ENCODE measurements at regions not wholly inside any gene's neighbourhood (a gene's known extent, or its start where the extent isn't known, plus 50 kb on each side); places are given as distances from the start of the nearest gene placed in this dataset.

GRCh38 chr2:216283038-216283900 lies 89.0 kb downstream of the MARCHF4 start:
- TF ChIP-seq ARNT (IDR thresholded peaks at IDR 0.05) (no peak), SUZ12 (IDR thresholded peaks at IDR 0.05) (no peak), ELF4 (IDR thresholded peaks at IDR 0.05) (no peak), CTBP1 (IDR thresholded peaks at IDR 0.05; ENCODE audit: borderline replicate concordance) (no peak), NFRKB (IDR thresholded peaks at IDR 0.05) (no peak), TARDBP (IDR thresholded peaks at IDR 0.05) (no peak), PKNOX1 (IDR thresholded peaks at IDR 0.05) (peak; percentile 46), FOXA1 (IDR thresholded peaks at IDR 0.05) (no peak), L3MBTL2 (conservative IDR thresholded peaks at IDR 0.05) (no peak)
- DNase-seq (ENCODE audit: extremely low spot score): peak; percentile 76
- CTCF ChIA-PET: interaction anchor here (0.5 to 3.0 kb wide), 5 partner anchors 8 to 134 kb away, joined by 3 to 13 read pairs (median 4); no protein-coding TSS in a partner anchor
- POLR2A ChIA-PET: no interaction called here

- no peak for DNase-seq (ENCODE audit: extremely low spot score)
- CTCF ChIA-PET: interaction anchor here (1.9 to 3.0 kb wide), 2 partner anchors 10 to 11 kb away, joined by 11 to 13 read pairs; no protein-coding TSS in a partner anchor
These were observed 90.4 kb downstream of the MARCHF4 start for GRCh38 chr2:216281876-216282275.

GRCh38 chr2:216281316-216281715 lies 91.0 kb downstream of the MARCHF4 start:
- TF ChIP-seq L3MBTL2 (conservative IDR thresholded peaks at IDR 0.05) (no peak), LEF1 (IDR thresholded peaks at IDR 0.05; ENCODE audit: borderline replicate concordance) (no peak), ZNF384 (IDR thresholded peaks at IDR 0.05) (no peak), TARDBP (IDR thresholded peaks at IDR 0.05) (no peak), SUZ12 (IDR thresholded peaks at IDR 0.05) (no peak), FOXA1 (IDR thresholded peaks at IDR 0.05) (no peak), HDGF (IDR thresholded peaks at IDR 0.05; ENCODE audit: borderline replicate concordance) (no peak), CTBP1 (IDR thresholded peaks at IDR 0.05; ENCODE audit: borderline replicate concordance) (no peak), ARNT (IDR thresholded peaks at IDR 0.05) (no peak), ELF4 (IDR thresholded peaks at IDR 0.05) (no peak), BHLHE40 (IDR thresholded peaks at IDR 0.05; ENCODE audit: borderline replicate concordance) (no peak), FOXK2 (IDR thresholded peaks at IDR 0.05) (no peak), SP1 (IDR thresholded peaks at IDR 0.05) (no peak), NFRKB (IDR thresholded peaks at IDR 0.05) (no peak), FOXM1 (IDR thresholded peaks at IDR 0.05; ENCODE audit: borderline replicate concordance) (no peak), PKNOX1 (IDR thresholded peaks at IDR 0.05) (no peak)
- DNase-seq (ENCODE audit: extremely low spot score): no peak
- POLR2A ChIA-PET: no interaction called here
- CTCF ChIA-PET: no interaction called here

More at GRCh38 chr2:216281876-216282275, 90.4 kb downstream of the MARCHF4 start:
- POLR2A ChIA-PET: no interaction called here
- no peak for TF ChIP-seq LEF1 (IDR thresholded peaks at IDR 0.05; ENCODE audit: borderline replicate concordance)
- TF ChIP-seq HDGF (IDR thresholded peaks at IDR 0.05; ENCODE audit: borderline replicate concordance): no peak
- no peak for TF ChIP-seq ARNT (IDR thresholded peaks at IDR 0.05)
- no peak for TF ChIP-seq FOXM1 (IDR thresholded peaks at IDR 0.05; ENCODE audit: borderline replicate concordance)
- no peak for TF ChIP-seq NFRKB (IDR thresholded peaks at IDR 0.05)
- TF ChIP-seq ZNF384 (IDR thresholded peaks at IDR 0.05): no peak
- TF ChIP-seq SUZ12 (IDR thresholded peaks at IDR 0.05): no peak
- no peak for TF ChIP-seq SP1 (IDR thresholded peaks at IDR 0.05)
- TF ChIP-seq FOXK2 (IDR thresholded peaks at IDR 0.05): no peak
- TF ChIP-seq CTBP1 (IDR thresholded peaks at IDR 0.05; ENCODE audit: borderline replicate concordance): no peak
- no peak for TF ChIP-seq L3MBTL2 (conservative IDR thresholded peaks at IDR 0.05)
- TF ChIP-seq ELF4 (IDR thresholded peaks at IDR 0.05): no peak
- no peak for TF ChIP-seq PKNOX1 (IDR thresholded peaks at IDR 0.05)

- DNase-seq (ENCODE audit: extremely low spot score): no peak
- CTCF ChIA-PET: interaction anchor here (0.7 kb wide), 1 partner anchor 1667 kb away, joined by 5 read pairs; no protein-coding TSS in a partner anchor
- TF ChIP-seq FOXK2 (IDR thresholded peaks at IDR 0.05) (no peak), LEF1 (IDR thresholded peaks at IDR 0.05; ENCODE audit: borderline replicate concordance) (no peak), NFRKB (IDR thresholded peaks at IDR 0.05) (no peak), PKNOX1 (IDR thresholded peaks at IDR 0.05) (no peak), FOXM1 (IDR thresholded peaks at IDR 0.05; ENCODE audit: borderline replicate concordance) (no peak)
- POLR2A ChIA-PET: no interaction called here
These were observed 92.8 kb downstream of the MARCHF4 start for GRCh38 chr2:216279459-216279858.

DNA sequence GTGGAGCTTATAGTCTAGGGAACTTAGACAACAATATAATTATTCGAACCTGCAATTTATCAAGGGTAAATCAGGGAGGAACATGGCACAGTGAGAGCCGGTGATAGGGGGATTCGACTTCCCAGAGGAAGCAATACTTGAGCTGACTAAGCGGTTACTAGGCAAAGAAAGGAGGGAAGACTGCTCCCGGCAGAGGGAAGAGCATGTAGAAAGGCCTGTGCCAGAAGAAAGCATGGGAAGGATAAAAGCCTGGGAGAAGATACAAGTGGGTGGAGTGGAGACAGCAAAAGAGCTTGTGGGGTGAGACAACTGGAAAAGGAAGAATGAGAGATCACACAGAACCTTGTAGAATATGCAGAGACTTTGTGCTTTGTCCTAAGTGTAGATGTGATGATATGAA lies 93.3 kb downstream of the MARCHF4 start:
- TF ChIP-seq FOXK2 (IDR thresholded peaks at IDR 0.05) (no peak), FOXA1 (IDR thresholded peaks at IDR 0.05) (no peak), NFRKB (IDR thresholded peaks at IDR 0.05) (no peak)
- DNase-seq (ENCODE audit: extremely low spot score): no peak
- ChIA-PET CTCF (interaction anchor here (0.7 kb wide), 1 partner anchor 1667 kb away, joined by 5 read pairs; no protein-coding TSS in a partner anchor), POLR2A (no interaction called here)

GRCh38 chr2:216275890-216276289 lies 96.4 kb downstream of the MARCHF4 start:
- CTCF ChIA-PET: no interaction called here
- POLR2A ChIA-PET: no interaction called here
- DNase-seq (ENCODE audit: extremely low spot score): no peak
- no peak for TF ChIP-seq FOXA1 (IDR thresholded peaks at IDR 0.05)
- TF ChIP-seq FOXM1 (IDR thresholded peaks at IDR 0.05; ENCODE audit: borderline replicate concordance): no peak
- no peak for TF ChIP-seq NFRKB (IDR thresholded peaks at IDR 0.05)
- no peak for TF ChIP-seq ZNF384 (IDR thresholded peaks at IDR 0.05)
- no peak for TF ChIP-seq CTBP1 (IDR thresholded peaks at IDR 0.05; ENCODE audit: borderline replicate concordance)
- no peak for TF ChIP-seq BHLHE40 (IDR thresholded peaks at IDR 0.05; ENCODE audit: borderline replicate concordance)
- TF ChIP-seq LEF1 (IDR thresholded peaks at IDR 0.05; ENCODE audit: borderline replicate concordance): no peak
- TF ChIP-seq FOXK2 (IDR thresholded peaks at IDR 0.05): no peak
- no peak for TF ChIP-seq SP1 (IDR thresholded peaks at IDR 0.05)
- TF ChIP-seq L3MBTL2 (conservative IDR thresholded peaks at IDR 0.05): no peak
- no peak for TF ChIP-seq ARNT (IDR thresholded peaks at IDR 0.05)
- TF ChIP-seq PKNOX1 (IDR thresholded peaks at IDR 0.05): no peak
- no peak for TF ChIP-seq SUZ12 (IDR thresholded peaks at IDR 0.05)
- TF ChIP-seq ELF4 (IDR thresholded peaks at IDR 0.05): no peak
- TF ChIP-seq TARDBP (IDR thresholded peaks at IDR 0.05): no peak
- TF ChIP-seq HDGF (IDR thresholded peaks at IDR 0.05; ENCODE audit: borderline replicate concordance): no peak

Data from HEK293T (cell line).